GM12891 (cell line): ENCODE measurements at regions not wholly inside any gene's neighbourhood (a gene's known extent, or its start where the extent isn't known, plus 50 kb on each side); places are given as distances from the start of the nearest gene placed in this dataset.

ENCODE experiments used
- DNase-seq: peaks from one replicate; pipeline ENCODE4 v3.0.0; 2011; ENCODE audit warnings: low spot score; ENCODE audit not compliant: insufficient read length
- FAIRE-seq: peaks from 2 replicates; lab custom pipeline; 2011; peaks lifted over from hg19 to GRCh38; lab: Jason Lieb, UNC
- PAX5 ChIP-seq: IDR thresholded peaks from 2 replicates; pipeline ENCODE4 v1.6.1; 2011; ENCODE audit warnings: low read length, moderate library complexity, mild to moderate bottlenecking; ENCODE audit not compliant: insufficient read depth, severe bottlenecking
- POLR2A ChIP-seq: IDR thresholded peaks from 2 replicates; pipeline ENCODE4 v1.6.1; 2011; ENCODE audit warnings: low read depth, low read length, control low read depth
- POLR2AphosphoS5 ChIP-seq: IDR thresholded peaks from 2 replicates; pipeline ENCODE4 v1.6.1; 2011; ENCODE audit warnings: low read depth, low read length, control low read depth
- POU2F2 ChIP-seq: IDR thresholded peaks from 2 replicates; pipeline ENCODE4 v1.6.1; 2011; ENCODE audit warnings: low read depth, mild to moderate bottlenecking, control low read depth, low read length, moderate library complexity
- SPI1 ChIP-seq: IDR thresholded peaks from 2 replicates; pipeline ENCODE4 v1.6.1; 2011; ENCODE audit warnings: low read depth, low read length, control low read depth
- TAF1 ChIP-seq: IDR thresholded peaks from 2 replicates; pipeline ENCODE4 v1.6.1; 2011; ENCODE audit warnings: low read depth, low read length, control low read depth

DNA sequence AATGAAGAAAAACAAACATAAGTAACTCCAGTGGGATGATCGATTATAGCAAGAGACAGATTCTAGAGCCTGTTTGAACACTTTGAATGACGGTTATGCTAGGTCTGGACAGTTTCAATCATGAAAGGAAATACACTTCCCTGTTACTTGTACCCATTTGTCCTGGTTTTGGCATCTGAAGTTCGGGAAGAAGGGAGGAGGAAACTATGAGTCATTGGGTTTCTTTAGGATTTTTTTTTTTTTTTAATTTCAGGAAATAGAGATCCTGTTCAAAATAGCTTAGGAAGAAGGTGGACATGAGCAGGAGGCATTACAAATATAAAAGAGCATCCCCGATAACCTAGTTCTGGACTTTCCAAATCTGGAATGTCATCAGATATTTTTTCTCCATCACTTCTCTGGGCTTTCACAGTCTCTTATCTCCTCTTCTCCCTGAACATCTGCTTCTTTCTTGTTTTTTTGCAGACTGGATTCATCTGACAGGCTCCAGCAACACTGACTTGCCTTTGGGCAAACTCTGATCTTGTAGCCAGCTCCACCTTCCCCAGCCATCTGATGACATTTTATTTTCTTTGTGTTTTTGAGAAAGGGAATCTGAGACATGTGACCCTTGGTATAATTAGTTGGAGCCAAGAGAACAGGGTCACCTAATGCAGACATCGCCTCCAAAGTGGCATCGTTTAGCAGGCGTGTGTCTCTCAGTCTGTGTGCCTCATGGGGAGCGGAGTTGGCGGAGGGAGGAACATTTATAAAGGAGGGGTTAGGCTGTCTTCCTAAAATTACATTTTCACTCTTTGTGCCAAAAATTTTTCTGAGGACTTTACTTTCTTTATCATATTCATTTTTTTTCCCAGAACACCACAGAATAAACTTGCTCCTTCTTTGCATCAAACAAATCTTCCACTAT lies 195.3 kb upstream of the EPHA4 start:
- DNase-seq (no peak), FAIRE-seq (no peak)
- no peak for TF ChIP-seq POU2F2

GRCh38 chr2:221762496-221762895 lies 190.4 kb upstream of the EPHA4 start:
- DNase-seq (no peak), FAIRE-seq (no peak)
- TF ChIP-seq POLR2A: no peak
- TF ChIP-seq SPI1: no peak
- TF ChIP-seq PAX5: no peak
- TF ChIP-seq POLR2AphosphoS5: no peak
- TF ChIP-seq TAF1: no peak
- no peak for TF ChIP-seq POU2F2

DNA sequence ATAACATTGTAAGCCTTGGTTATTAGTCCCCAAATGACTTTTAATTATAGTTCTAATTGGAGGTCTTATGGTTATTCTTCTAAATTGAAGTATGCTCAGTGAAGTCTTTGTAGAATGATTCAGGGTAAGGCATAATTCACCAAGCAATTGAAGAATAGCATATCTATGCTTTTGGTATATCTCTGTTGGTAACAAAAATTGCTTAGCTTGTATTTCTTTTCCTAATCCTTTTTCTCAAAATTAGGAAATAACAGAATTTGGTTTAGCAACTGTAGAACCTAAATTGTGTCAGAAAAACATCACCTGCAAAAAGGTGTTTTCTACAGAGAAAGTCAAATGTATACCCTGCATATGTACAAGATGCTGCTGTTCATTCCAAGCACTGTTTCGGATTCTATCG lies 189.2 kb upstream of the EPHA4 start:
- FAIRE-seq: no peak
- no peak for DNase-seq

DNA sequence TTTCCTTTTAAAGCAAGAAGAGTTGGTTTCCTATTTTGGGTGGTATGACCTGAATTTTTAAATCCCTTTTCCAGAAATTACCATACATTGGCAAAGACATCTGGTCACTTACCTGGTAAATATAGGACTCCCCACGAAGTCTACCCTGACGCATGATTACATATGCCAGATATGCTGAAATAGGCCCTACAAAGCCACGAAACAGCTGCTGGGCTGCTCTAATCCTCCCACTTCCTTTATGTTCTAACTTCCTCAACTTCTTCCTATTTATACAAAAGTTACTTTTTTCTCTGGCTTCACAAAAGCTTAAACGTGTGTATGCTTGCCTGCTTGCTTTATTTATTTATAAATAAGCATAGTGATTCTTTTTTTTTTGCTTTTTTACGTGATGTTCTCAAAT lies 186.0 kb upstream of the EPHA4 start:
- DNase-seq (no peak), FAIRE-seq (no peak)
- no peak for TF ChIP-seq POU2F2
- no peak for TF ChIP-seq POLR2AphosphoS5
- no peak for TF ChIP-seq SPI1

More for the DNA sequence above, 189.2 kb upstream of the EPHA4 start:
- no peak for TF ChIP-seq POLR2A
- TF ChIP-seq SPI1: no peak
- TF ChIP-seq POU2F2: no peak
- no peak for TF ChIP-seq TAF1
- no peak for TF ChIP-seq PAX5
- TF ChIP-seq POLR2AphosphoS5: no peak

GRCh38 chr2:221753401-221753800 lies 181.3 kb upstream of the EPHA4 start:
- no peak for DNase-seq
- no peak for FAIRE-seq
- no peak for TF ChIP-seq TAF1
- TF ChIP-seq POU2F2: no peak
- TF ChIP-seq PAX5: no peak
- TF ChIP-seq SPI1: no peak
- no peak for TF ChIP-seq POLR2AphosphoS5
- TF ChIP-seq POLR2A: no peak

DNA sequence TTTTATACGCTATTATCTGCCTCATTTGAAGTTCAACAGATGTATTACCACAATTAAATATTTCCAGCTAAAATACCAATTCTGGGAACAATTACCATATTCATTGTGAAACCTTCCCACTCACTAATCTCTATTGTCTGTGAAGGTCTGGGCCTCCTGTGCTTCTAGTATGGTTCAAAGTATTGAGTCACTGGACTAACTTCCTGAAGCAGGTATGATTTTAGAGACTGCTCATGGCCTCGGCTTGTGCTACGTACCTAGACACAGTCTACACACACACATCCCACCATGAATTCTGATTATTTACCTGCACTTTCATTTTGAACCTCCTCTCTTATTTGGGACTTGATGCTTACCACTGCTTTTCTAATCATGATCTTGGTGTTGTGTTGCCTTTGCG lies 180.7 kb upstream of the EPHA4 start:
- no peak for FAIRE-seq
- TF ChIP-seq POLR2AphosphoS5 (no peak), SPI1 (no peak), POLR2A (no peak), PAX5 (no peak), TAF1 (no peak), POU2F2 (no peak)
- no peak for DNase-seq

DNA sequence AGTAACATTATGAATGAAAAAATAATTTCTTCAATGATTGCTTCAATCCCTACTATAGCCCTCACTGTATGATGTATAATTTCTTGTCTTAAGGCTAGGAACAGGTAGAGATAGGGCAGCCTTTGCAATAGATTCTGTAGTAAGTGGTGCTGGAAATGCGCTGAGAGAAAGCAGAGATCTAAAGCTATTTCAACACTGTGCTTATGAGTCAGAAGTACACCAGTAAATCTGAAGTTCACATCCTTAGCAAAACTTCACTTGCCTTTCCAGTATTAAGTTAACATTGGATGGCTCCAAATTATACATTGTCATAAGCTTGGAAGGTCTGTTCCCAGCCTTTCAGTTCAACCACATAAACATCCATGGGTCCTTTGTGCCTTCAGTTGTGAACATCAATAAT lies 178.2 kb upstream of the EPHA4 start:
- FAIRE-seq: no peak
- TF ChIP-seq TAF1 (no peak), POLR2A (no peak), POLR2AphosphoS5 (no peak), POU2F2 (no peak), PAX5 (no peak), SPI1 (no peak)

DNA sequence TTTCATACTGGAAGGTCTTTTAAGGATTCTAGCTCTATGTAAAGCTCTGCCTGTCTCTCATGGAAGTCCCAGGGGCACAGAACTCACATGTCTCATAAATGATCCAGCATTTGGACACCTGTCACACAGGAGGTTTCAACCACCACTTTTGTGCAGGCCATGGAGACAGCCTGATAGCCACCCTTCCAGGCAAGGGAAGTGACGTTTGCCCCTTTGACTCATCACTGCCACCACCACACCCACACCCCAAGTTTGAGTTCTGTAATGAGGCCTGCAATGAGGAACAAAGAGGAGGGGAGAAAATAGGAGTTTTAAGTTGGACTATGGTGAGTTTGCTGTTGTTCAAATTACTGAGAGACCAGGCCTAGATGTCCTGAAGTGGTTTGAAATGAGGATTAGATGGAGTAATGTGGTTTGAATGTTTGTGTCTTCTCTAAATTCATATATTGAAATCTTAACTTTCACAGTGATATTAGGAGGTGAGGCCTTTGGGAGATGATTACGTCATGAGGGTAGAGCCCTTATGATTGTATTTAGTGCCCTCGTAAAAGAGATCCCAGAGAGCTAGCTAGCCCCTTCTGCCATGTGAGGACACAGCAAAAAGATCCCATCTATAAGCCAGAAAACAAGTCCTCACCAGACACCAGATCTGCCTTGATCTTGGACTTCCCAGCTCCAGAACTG lies 175.3 kb upstream of the EPHA4 start:
- no peak for FAIRE-seq
- no peak for DNase-seq
- TF ChIP-seq SPI1: peak; percentile 21; the same call in 1 of the 2 replicates
- no peak for TF ChIP-seq TAF1

More for the DNA sequence above, 178.2 kb upstream of the EPHA4 start:
- DNase-seq: no peak

DNA sequence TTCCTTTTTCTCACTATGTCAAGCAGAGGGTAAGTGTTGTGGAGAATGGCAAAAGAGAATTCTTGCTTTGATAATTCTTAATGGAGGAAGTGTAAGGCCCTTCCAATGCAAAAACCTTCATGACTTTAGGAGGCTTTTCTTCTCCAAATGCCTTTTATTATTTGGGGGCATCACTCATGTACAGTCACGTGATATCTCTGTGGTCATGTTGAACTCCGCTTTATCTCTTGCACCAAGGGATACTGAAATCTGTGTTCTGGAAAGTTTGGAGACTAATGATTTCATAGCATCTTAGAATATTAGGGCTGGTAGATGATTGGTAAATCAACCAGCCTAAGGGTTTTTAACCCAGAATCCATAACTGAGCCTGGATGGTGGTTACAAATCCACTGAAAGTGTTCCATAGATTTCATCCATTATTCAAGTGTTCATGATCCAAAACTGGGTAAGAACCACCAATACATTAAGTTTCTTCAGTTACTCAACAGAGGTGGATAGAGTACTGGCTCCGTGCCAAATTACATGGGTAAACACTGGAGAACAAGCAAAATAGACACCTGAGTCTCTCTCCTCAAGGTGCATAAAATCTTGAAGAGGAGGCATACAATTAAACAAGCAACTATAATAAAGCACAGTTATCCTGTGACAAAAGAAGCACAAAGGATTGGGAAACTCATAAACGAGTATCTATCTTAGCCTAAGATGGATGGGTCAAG lies 169.6 kb upstream of the EPHA4 start:
- no peak for TF ChIP-seq PAX5
- TF ChIP-seq POU2F2: no peak
- no peak for TF ChIP-seq POLR2AphosphoS5
- no peak for TF ChIP-seq POLR2A
- TF ChIP-seq TAF1: no peak
- TF ChIP-seq SPI1: no peak
- FAIRE-seq: no peak

More for the DNA sequence above, 169.6 kb upstream of the EPHA4 start:
- no peak for DNase-seq
